ENCODE measurements at regions not wholly inside any gene's neighbourhood (a gene's known extent, or its start where the extent isn't known, plus 50 kb on each side); places are given as distances from the start of the nearest gene placed in this dataset.

DNA sequence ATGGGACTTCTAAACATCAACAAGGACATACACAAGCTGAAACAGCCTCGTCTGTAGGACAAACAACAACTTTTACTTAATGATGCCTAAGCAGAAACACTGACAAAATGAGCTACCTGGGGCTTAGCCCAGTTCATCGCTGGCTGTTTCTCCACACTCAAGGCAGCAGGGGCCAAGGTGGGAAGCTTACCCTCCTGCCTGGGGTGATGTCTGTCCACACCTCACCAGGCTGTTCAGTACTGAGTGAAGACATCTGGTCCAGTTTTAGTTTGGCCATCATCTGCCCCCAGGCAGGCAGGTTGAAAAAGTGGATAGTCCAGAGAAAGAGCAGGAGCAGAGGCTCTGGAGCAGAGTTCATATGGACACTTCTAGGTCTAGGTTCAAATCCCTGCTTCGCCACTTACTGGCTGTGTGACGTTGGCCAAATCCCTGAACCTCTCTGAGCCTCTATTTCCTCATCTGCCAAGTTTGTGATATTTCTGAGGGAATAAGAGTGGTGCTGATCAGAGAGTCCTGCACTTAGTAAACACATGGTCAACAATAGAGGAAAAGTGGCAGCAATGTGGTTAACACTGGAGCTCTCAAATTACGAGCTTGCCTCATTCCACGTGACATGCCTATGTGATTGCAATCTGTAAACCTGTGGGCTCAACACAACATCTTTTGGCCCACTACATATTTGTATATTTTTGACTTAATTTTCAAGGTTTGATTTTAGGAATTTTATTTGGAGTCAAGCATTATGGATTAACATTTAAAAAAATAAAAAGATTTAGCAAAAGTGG, 720.1 kb upstream of the TMEM132C start:
- H3K27me3 ChIP-seq (ENCODE audit: control insufficient read depth, insufficient read depth, low read length) = no peaks in the 10 kb centered on the region
- no peak for DNase-seq (ENCODE audit: low read depth, low spot score)
- no peak overlapping the region for H3K27ac ChIP-seq (ENCODE audit: low read depth, low read length)
- H3K9me3 ChIP-seq (ENCODE audit: control insufficient read depth, insufficient read depth, low read length) = no peaks in the 10 kb centered on the region; the same call in 1 of the 2 replicates
- POLR2A ChIA-PET = no interaction called here
- CTCF ChIA-PET = no interaction called here
- TF ChIP-seq, protein P1, sequence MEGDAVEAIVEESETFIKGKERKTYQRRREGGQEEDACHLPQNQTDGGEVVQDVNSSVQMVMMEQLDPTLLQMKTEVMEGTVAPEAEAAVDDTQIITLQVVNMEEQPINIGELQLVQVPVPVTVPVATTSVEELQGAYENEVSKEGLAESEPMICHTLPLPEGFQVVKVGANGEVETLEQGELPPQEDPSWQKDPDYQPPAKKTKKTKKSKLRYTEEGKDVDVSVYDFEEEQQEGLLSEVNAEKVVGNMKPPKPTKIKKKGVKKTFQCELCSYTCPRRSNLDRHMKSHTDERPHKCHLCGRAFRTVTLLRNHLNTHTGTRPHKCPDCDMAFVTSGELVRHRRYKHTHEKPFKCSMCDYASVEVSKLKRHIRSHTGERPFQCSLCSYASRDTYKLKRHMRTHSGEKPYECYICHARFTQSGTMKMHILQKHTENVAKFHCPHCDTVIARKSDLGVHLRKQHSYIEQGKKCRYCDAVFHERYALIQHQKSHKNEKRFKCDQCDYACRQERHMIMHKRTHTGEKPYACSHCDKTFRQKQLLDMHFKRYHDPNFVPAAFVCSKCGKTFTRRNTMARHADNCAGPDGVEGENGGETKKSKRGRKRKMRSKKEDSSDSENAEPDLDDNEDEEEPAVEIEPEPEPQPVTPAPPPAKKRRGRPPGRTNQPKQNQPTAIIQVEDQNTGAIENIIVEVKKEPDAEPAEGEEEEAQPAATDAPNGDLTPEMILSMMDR (IDR thresholded peaks at IDR 0.05; ENCODE audit: low read depth, low read length) = no peak
- H3K4me3 ChIP-seq (ENCODE audit: low read depth, low read length) = no peak overlapping the region

DNA sequence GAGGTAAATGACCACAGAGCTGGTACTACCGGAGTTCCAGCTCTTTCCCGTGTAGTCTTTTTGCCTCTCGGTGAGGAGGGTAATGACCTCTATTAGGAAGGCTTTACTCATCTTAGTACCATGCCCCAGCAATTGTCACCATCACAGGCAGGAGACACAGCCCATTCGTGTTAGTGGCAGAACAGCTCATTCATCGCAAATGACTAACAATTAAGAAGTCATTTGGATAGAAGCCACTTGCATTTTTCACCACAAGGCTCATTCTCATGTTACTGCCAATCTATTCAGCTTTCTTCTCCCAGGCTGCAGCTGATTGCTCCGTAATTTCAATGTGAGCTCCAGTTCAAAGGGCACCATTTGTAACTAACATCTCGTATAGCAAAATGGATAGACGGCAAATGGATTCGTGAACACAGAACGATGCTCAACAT, 718.8 kb upstream of the TMEM132C start:
- Histone ChIP-seq H3K9me3 (ENCODE audit: control insufficient read depth, insufficient read depth, low read length) (no peaks in the 10 kb centered on the region; the same call in 1 of the 2 replicates), H3K27ac (ENCODE audit: low read depth, low read length) (peak overlapping the region; percentile 21), H3K4me3 (ENCODE audit: low read depth, low read length) (no peak overlapping the region), H3K27me3 (ENCODE audit: control insufficient read depth, insufficient read depth, low read length) (no peaks in the 10 kb centered on the region)
- DNase-seq (ENCODE audit: low read depth, low spot score) = no peak
- POLR2A ChIA-PET = no interaction called here
- TF ChIP-seq, protein P1 (IDR thresholded peaks at IDR 0.05; ENCODE audit: low read depth, low read length) = no peak
- CTCF ChIA-PET = interaction anchor here (0.6 to 1.8 kb wide), 3 partner anchors 129 to 167 kb away, joined by 3 to 5 read pairs (median 3); no protein-coding TSS in a partner anchor

DNA sequence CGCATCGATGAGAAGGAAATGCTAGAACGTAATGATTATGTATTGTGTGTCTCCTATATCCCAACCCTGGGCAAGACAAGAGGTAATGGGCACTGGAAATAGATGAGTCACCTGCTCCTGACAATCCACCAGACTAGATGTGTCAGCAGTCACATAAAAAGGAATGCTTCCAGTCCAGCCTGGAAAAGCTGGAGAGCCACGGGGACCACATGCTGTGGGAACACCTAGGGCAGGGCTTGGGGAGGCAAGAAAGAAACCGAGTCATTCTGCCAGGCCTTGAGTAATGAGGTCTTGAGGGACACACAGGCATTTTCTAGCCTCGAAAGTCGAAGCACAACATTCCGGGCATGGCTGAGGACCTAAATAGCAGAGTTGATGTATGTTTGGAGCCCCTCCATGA, 716.7 kb upstream of the TMEM132C start:
- Histone ChIP-seq H3K27ac (ENCODE audit: low read depth, low read length) (no peak overlapping the region), H3K4me3 (ENCODE audit: low read depth, low read length) (no peak overlapping the region), H3K9me3 (ENCODE audit: control insufficient read depth, insufficient read depth, low read length) (no peaks in the 10 kb centered on the region; the same call in 1 of the 2 replicates), H3K27me3 (ENCODE audit: control insufficient read depth, insufficient read depth, low read length) (no peaks in the 10 kb centered on the region)
- no peak for DNase-seq (ENCODE audit: low read depth, low spot score)
- CTCF ChIA-PET = no interaction called here
- POLR2A ChIA-PET = no interaction called here
- TF ChIP-seq, protein P1 (IDR thresholded peaks at IDR 0.05; ENCODE audit: low read depth, low read length) = no peak

DNA sequence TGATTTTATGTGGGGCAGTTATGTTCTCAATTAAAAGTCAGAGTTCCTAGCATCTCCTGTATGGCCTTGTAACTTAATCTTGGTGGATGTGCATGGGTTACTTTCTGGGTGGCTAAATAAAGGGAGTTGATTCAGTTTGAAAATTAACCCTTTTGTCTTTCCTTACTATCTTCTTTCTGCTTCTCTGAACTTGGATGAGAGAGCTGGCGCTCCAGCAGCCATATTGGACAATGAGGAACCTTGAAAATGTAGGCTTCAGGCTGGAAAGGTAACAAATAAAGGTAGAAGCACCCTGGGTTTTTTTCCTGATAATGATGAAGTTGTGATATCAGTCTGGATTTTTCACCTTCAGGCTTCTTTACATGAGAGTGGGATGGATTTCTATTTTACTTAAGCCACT, 714.1 kb upstream of the TMEM132C start:
- H3K27me3 ChIP-seq (ENCODE audit: control insufficient read depth, insufficient read depth, low read length) = no peaks in the 10 kb centered on the region
- CTCF ChIA-PET = no interaction called here
- no peak overlapping the region for H3K4me3 ChIP-seq (ENCODE audit: low read depth, low read length)
- H3K27ac ChIP-seq (ENCODE audit: low read depth, low read length) = no peak overlapping the region
- no peaks in the 10 kb centered on the region; the same call in 1 of the 2 replicates for H3K9me3 ChIP-seq (ENCODE audit: control insufficient read depth, insufficient read depth, low read length)
- TF ChIP-seq, protein P1 (IDR thresholded peaks at IDR 0.05; ENCODE audit: low read depth, low read length) = no peak
- no peak for DNase-seq (ENCODE audit: low read depth, low spot score)
- POLR2A ChIA-PET = no interaction called here

DNA sequence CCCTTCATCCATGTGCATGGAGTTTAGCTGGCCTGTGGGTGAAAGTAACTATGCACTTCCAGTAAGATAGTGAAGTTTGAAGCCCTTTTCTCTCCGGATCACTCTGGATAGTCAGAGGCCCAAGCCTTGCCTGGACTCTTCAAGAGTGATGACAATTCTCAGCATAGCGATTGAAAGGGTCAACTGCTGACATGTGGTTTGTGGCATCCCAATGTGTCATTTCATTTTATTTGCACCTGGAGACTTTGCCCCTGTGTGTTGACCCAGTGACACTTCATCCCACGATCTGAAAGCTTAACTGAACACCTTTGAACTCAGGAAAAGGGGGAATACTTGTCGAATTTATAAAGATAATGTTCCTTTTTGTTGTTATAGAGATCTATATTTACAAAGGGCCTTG, 711.9 kb upstream of the TMEM132C start:
- ChIA-PET POLR2A (no interaction called here), CTCF (no interaction called here)
- Histone ChIP-seq H3K4me3 (ENCODE audit: low read depth, low read length) (no peak overlapping the region), H3K27ac (ENCODE audit: low read depth, low read length) (no peak overlapping the region), H3K27me3 (ENCODE audit: control insufficient read depth, insufficient read depth, low read length) (no peaks in the 10 kb centered on the region), H3K9me3 (ENCODE audit: control insufficient read depth, insufficient read depth, low read length) (no peaks in the 10 kb centered on the region; the same call in 1 of the 2 replicates)
- TF ChIP-seq, protein P1 (IDR thresholded peaks at IDR 0.05; ENCODE audit: low read depth, low read length) = no peak
- no peak for DNase-seq (ENCODE audit: low read depth, low spot score)
